Neuron (in vitro differentiated cells): ENCODE measurements at regions not wholly inside any gene's neighbourhood (a gene's known extent, or its start where the extent isn't known, plus 50 kb on each side); places are given as distances from the start of the nearest gene placed in this dataset.
A peak's percentile ranks its signal among the peaks of the same experiment; 100 is the strongest.
"Not testable (repeated sequence)": the region's sequence is repeated elsewhere in the genome, so short reads cannot be mapped to it uniquely, and the experiment has no call there.

Experiments used
- H2AFZ ChIP-seq: one replicate; pipeline ENCODE4 v1.6.1; 2013; ENCODE audit warnings: low read depth, mild to moderate bottlenecking, inconsistent platforms, low read length, moderate library complexity
- H3K27me3 ChIP-seq: one replicate; pipeline ENCODE4 v1.6.1; 2013; ENCODE audit warnings: low read length; ENCODE audit not compliant: insufficient read depth
- H3K36me3 ChIP-seq: one replicate; pipeline ENCODE4 v1.6.1; 2013; ENCODE audit warnings: low read length; ENCODE audit not compliant: insufficient read depth
- H3K4me1 ChIP-seq: one replicate; pipeline ENCODE4 v1.6.1; 2013; ENCODE audit warnings: low read length; ENCODE audit not compliant: insufficient read depth
- H3K4me3 ChIP-seq: 2 replicates; pipeline ENCODE4 v1.5.1; 2013; ENCODE audit warnings: mild to moderate bottlenecking, low read length, moderate library complexity
- H3K9me3 ChIP-seq: one replicate; pipeline ENCODE4 v1.6.1; 2013; ENCODE audit warnings: low read length

GRCh38 chr12:89213139-89213538 lies 139.2 kb downstream of the DUSP6 start:
- Histone ChIP-seq H3K9me3 (no peaks in the 10 kb centered on the region), H2AFZ (no peak overlapping the region), H3K4me1 (peaks cover 20% of the 10 kb centered on the region), H3K36me3 (no peaks in the 10 kb centered on the region), H3K4me3 (no peak overlapping the region), H3K27me3 (no peaks in the 10 kb centered on the region)

- no peaks in the 10 kb centered on the region for H3K27me3 ChIP-seq
- H3K4me3 ChIP-seq: no peak overlapping the region
- H3K9me3 ChIP-seq: no peaks in the 10 kb centered on the region
- H2AFZ ChIP-seq: no peak overlapping the region
- H3K36me3 ChIP-seq: no peaks in the 10 kb centered on the region
- peaks cover 20% of the 10 kb centered on the region for H3K4me1 ChIP-seq
Observed at GRCh38 chr12:89212339-89212771, 139.9 kb downstream of the DUSP6 start.

GRCh38 chr12:89211456-89211855 lies 140.8 kb downstream of the DUSP6 start:
- Histone ChIP-seq H3K4me3 (no peak overlapping the region), H3K4me1 (peaks cover 20% of the 10 kb centered on the region), H3K36me3 (no peaks in the 10 kb centered on the region)

GRCh38 chr12:89210277-89210676 lies 142.0 kb downstream of the DUSP6 start:
- H3K36me3 ChIP-seq: no peaks in the 10 kb centered on the region
- peaks cover 20% of the 10 kb centered on the region for H3K4me1 ChIP-seq
- H3K27me3 ChIP-seq: no peaks in the 10 kb centered on the region
- no peaks in the 10 kb centered on the region for H3K9me3 ChIP-seq
- no peak overlapping the region for H2AFZ ChIP-seq
- no peak overlapping the region for H3K4me3 ChIP-seq

More at GRCh38 chr12:89211456-89211855, 140.8 kb downstream of the DUSP6 start:
- no peaks in the 10 kb centered on the region for H3K9me3 ChIP-seq
- H3K27me3 ChIP-seq: no peaks in the 10 kb centered on the region
- H2AFZ ChIP-seq: no peak overlapping the region

GRCh38 chr12:89208661-89209096 lies 143.6 kb downstream of the DUSP6 start:
- Histone ChIP-seq H3K9me3 (no peaks in the 10 kb centered on the region), H2AFZ (peak overlapping the region; percentile 85), H3K4me1 (peaks cover 20% of the 10 kb centered on the region), H3K36me3 (no peaks in the 10 kb centered on the region), H3K4me3 (no peak overlapping the region), H3K27me3 (no peaks in the 10 kb centered on the region)

- peaks cover 16% of the 10 kb centered on the region for H3K4me1 ChIP-seq
- H3K27me3 ChIP-seq: no peaks in the 10 kb centered on the region
- no peak overlapping the region for H3K4me3 ChIP-seq
- no peaks in the 10 kb centered on the region for H3K9me3 ChIP-seq
- H2AFZ ChIP-seq: no peak overlapping the region
- no peaks in the 10 kb centered on the region for H3K36me3 ChIP-seq
Observed at GRCh38 chr12:89206390-89206789, 145.9 kb downstream of the DUSP6 start.

- Histone ChIP-seq H3K9me3 (no peaks in the 10 kb centered on the region), H3K36me3 (no peaks in the 10 kb centered on the region), H2AFZ (no peak overlapping the region), H3K4me3 (no peak overlapping the region), H3K4me1 (peaks cover 16% of the 10 kb centered on the region), H3K27me3 (no peaks in the 10 kb centered on the region)
Observed at GRCh38 chr12:89205517-89205916, 146.8 kb downstream of the DUSP6 start.

- Histone ChIP-seq H3K4me3 (no peak overlapping the region), H3K4me1 (no peaks in the 10 kb centered on the region)
Observed at GRCh38 chr12:89203144-89203543, 149.2 kb downstream of the DUSP6 start.

GRCh38 chr12:89200217-89200616 lies 152.1 kb downstream of the DUSP6 start:
- no peak overlapping the region for H2AFZ ChIP-seq
- H3K9me3 ChIP-seq: no peaks in the 10 kb centered on the region
- H3K4me1 ChIP-seq: no peaks in the 10 kb centered on the region
- no peak overlapping the region for H3K4me3 ChIP-seq
- H3K36me3 ChIP-seq: no peaks in the 10 kb centered on the region
- H3K27me3 ChIP-seq: no peaks in the 10 kb centered on the region

More at GRCh38 chr12:89203144-89203543, 149.2 kb downstream of the DUSP6 start:
- Histone ChIP-seq H2AFZ (no peak overlapping the region), H3K36me3 (no peaks in the 10 kb centered on the region), H3K27me3 (no peaks in the 10 kb centered on the region), H3K9me3 (no peaks in the 10 kb centered on the region)

GRCh38 chr12:89195470-89195869 lies 156.8 kb downstream of the DUSP6 start:
- Histone ChIP-seq H2AFZ (no peak overlapping the region), H3K9me3 (peaks cover 2% of the 10 kb centered on the region), H3K27me3 (no peaks in the 10 kb centered on the region), H3K36me3 (no peaks in the 10 kb centered on the region), H3K4me1 (no peaks in the 10 kb centered on the region), H3K4me3 (no peak overlapping the region)

GRCh38 chr12:89194683-89195082 lies 157.6 kb downstream of the DUSP6 start:
- Histone ChIP-seq H3K27me3 (no peaks in the 10 kb centered on the region), H2AFZ (no peak overlapping the region), H3K36me3 (no peaks in the 10 kb centered on the region), H3K4me1 (no peaks in the 10 kb centered on the region), H3K9me3 (peaks cover 2% of the 10 kb centered on the region), H3K4me3 (no peak overlapping the region)

- Histone ChIP-seq H3K9me3 (peaks cover 2% of the 10 kb centered on the region), H3K4me1 (no peaks in the 10 kb centered on the region), H2AFZ (no peak overlapping the region), H3K27me3 (no peaks in the 10 kb centered on the region), H3K36me3 (no peaks in the 10 kb centered on the region), H3K4me3 (no peak overlapping the region)
Observed at GRCh38 chr12:89192429-89192828, 159.9 kb downstream of the DUSP6 start.

- not testable (repeated sequence) for H3K4me1 ChIP-seq, H3K27me3 ChIP-seq, H3K36me3 ChIP-seq, H3K4me3 ChIP-seq, H3K9me3 ChIP-seq, H2AFZ ChIP-seq
Observed at GRCh38 chr12:89191597-89191996, 160.7 kb downstream of the DUSP6 start.

- no peak overlapping the region for H3K4me3 ChIP-seq
- H2AFZ ChIP-seq: no peak overlapping the region
Observed at GRCh38 chr12:89189448-89189847, 162.9 kb downstream of the DUSP6 start.

More at GRCh38 chr12:89189448-89189847, 162.9 kb downstream of the DUSP6 start:
- no peaks in the 10 kb centered on the region for H3K27me3 ChIP-seq
- H3K9me3 ChIP-seq: peaks cover 2% of the 10 kb centered on the region
- no peaks in the 10 kb centered on the region for H3K4me1 ChIP-seq
- H3K36me3 ChIP-seq: no peaks in the 10 kb centered on the region
